22Rv1 (cell line): ENCODE measurements at regions not wholly inside any gene's neighbourhood (a gene's known extent, or its start where the extent isn't known, plus 50 kb on each side); places are given as distances from the start of the nearest gene placed in this dataset.

ENCODE experiments used
- CTCF ChIP-seq: fragments of 450-650 bp; IDR thresholded peaks from 2 replicates; pipeline ENCODE4 v1.5.1; 2017; ENCODE audit warnings: mild to moderate bottlenecking
- ZFX ChIP-seq: fragments of 450-650 bp; IDR thresholded peaks from 2 replicates; pipeline ENCODE4 v1.6.1; 2017; ENCODE audit warnings: antibody characterized with exemption, borderline replicate concordance

DNA sequence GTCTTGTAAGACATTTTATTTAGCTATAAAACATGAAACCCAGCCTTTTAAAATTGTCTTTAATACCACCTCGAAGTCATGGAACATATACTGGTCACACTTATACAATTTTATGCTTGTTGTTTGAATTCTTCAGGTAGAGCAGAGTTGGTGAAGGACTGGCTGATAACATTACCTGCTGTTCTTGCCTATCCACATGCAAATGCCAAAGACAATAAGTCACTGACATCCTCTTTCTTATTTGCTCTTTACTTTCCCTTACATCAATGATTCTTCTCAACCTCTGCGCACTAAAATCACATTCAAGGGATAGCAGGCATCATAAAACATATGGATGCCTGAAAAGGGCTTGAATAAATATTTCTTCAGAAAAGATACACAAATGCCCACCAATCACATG is 392.5 kb upstream of the ATP11B start:
- no peak for TF ChIP-seq CTCF
- TF ChIP-seq ZFX = no peak
